WTC11 (cell line): ENCODE measurements at regions not wholly inside any gene's neighbourhood (a gene's known extent, or its start where the extent isn't known, plus 50 kb on each side); places are given as distances from the start of the nearest gene placed in this dataset.

Source experiments
- ATAC-seq: fragments of 200-7000 bp; cut with Tn5 transposase; 2 replicates; pipeline ENCODE4 v1.10.0; 2021; ENCODE audit warnings: mild to moderate bottlenecking, moderate library complexity
- CTCF ChIA-PET: fragments of 300-600 bp; sonication (Branson Sonifier 250); formaldehyde crosslinking; loops from one replicate; lab custom pipeline; 2021; ENCODE audit warnings: antibody characterized with exemption; lab: Charles Lee
- POLR2A ChIA-PET: fragments of 350-600 bp; sonication (Branson Sonifier 250); formaldehyde crosslinking; loops from one replicate; lab custom pipeline; 2021; ENCODE audit warnings: antibody characterized with exemption; lab: Charles Lee
- DNase-seq: peaks from one replicate; pipeline ENCODE4 v3.0.0; 2021; ENCODE audit warnings: low spot score
- H3K27ac Mint-ChIP-seq: 2 replicates; pipeline ENCODE4 v1.8.0; 2021; ENCODE audit warnings: mixed read lengths
- H3K27me3 Mint-ChIP-seq: 2 replicates; pipeline ENCODE4 v1.8.0; 2021; ENCODE audit warnings: low read depth, mild to moderate bottlenecking, moderate library complexity, mixed read lengths
- H3K36me3 Mint-ChIP-seq: 2 replicates; pipeline ENCODE4 v1.8.0; 2021; ENCODE audit warnings: mixed read lengths
- H3K4me1 Mint-ChIP-seq: 2 replicates; pipeline ENCODE4 v1.8.0; 2022; ENCODE audit warnings: mixed read lengths
- H3K4me3 Mint-ChIP-seq: 2 replicates; pipeline ENCODE4 v1.8.0; 2021; ENCODE audit warnings: mild to moderate bottlenecking, moderate library complexity, mixed read lengths
- H3K9me3 Mint-ChIP-seq: 2 replicates; pipeline ENCODE4 v1.8.0; 2021; ENCODE audit warnings: mixed read lengths
- AR ChIP-seq: fragments of 250-450 bp; sonication (Bioruptor Pico); IDR thresholded peaks from 2 replicates; pipeline ENCODE4 v1.9.0; 2021; ENCODE audit warnings: mild to moderate bottlenecking
- ATF1 ChIP-seq: sonication (generic); formaldehyde crosslinking; IDR thresholded peaks from 2 replicates; pipeline ENCODE4 v1.8.1; 2023; ENCODE audit warnings: mild to moderate bottlenecking, moderate library complexity, missing genetic modification reagents
- CREM ChIP-seq: sonication (generic); formaldehyde crosslinking; IDR thresholded peaks from 2 replicates; pipeline ENCODE4 v1.8.1; 2022; ENCODE audit warnings: mild to moderate bottlenecking, missing genetic modification reagents, moderate library complexity
- CTCF ChIP-seq: fragments of 200-600 bp; IDR thresholded peaks from 2 replicates; pipeline ENCODE4 v1.8.0; 2022; ENCODE audit warnings: antibody characterized with exemption
- FOXJ3 ChIP-seq: sonication (generic); formaldehyde crosslinking; IDR thresholded peaks from 2 replicates; pipeline ENCODE4 v1.9.0; 2021; ENCODE audit warnings: missing genetic modification reagents, mild to moderate bottlenecking, borderline replicate concordance
- FOXP1 ChIP-seq: sonication (generic); formaldehyde crosslinking; IDR thresholded peaks from 2 replicates; pipeline ENCODE4 v1.8.0; 2022; ENCODE audit warnings: missing genetic modification reagents, mild to moderate bottlenecking, moderate library complexity, borderline replicate concordance
- GABPB1 ChIP-seq: sonication (generic); formaldehyde crosslinking; IDR thresholded peaks from 2 replicates; pipeline ENCODE4 v1.8.1; 2023; ENCODE audit warnings: mild to moderate bottlenecking, missing genetic modification reagents
- GRHL2 ChIP-seq: fragments of 250-450 bp; sonication (Bioruptor Pico); IDR thresholded peaks from 2 replicates; pipeline ENCODE4 v1.8.0; 2022; ENCODE audit warnings: mild to moderate bottlenecking, moderate library complexity; ENCODE audit not compliant: insufficient replicate concordance, severe bottlenecking
- GTF2I ChIP-seq: fragments of 250-450 bp; sonication (Bioruptor Pico); conservative IDR thresholded peaks from 2 replicates; pipeline ENCODE4 v1.4.0; 2021; ENCODE audit warnings: mild to moderate bottlenecking
- IRF1 ChIP-seq: sonication (generic); formaldehyde crosslinking; IDR thresholded peaks from 2 replicates; pipeline ENCODE4 v1.8.0; 2023; ENCODE audit warnings: missing genetic modification reagents
- MXD4 ChIP-seq: fragments of 250-450 bp; sonication (Bioruptor Pico); IDR thresholded peaks from 2 replicates; pipeline ENCODE4 v1.8.0; 2021; ENCODE audit warnings: mild to moderate bottlenecking, moderate library complexity, borderline replicate concordance
- NFE2L1 ChIP-seq: sonication (generic); formaldehyde crosslinking; IDR thresholded peaks from 2 replicates; pipeline ENCODE4 v1.8.1; 2023; ENCODE audit warnings: missing genetic modification reagents
- NR2C2 ChIP-seq: sonication (generic); formaldehyde crosslinking; IDR thresholded peaks from 2 replicates; pipeline ENCODE4 v1.8.0; 2022; ENCODE audit warnings: mild to moderate bottlenecking, missing genetic modification reagents
- PREB ChIP-seq: sonication (generic); formaldehyde crosslinking; IDR thresholded peaks from 2 replicates; pipeline ENCODE4 v1.8.1; 2022; ENCODE audit warnings: mild to moderate bottlenecking, missing genetic modification reagents, moderate library complexity, borderline replicate concordance
- ZNF138 ChIP-seq: sonication (generic); formaldehyde crosslinking; conservative IDR thresholded peaks from 2 replicates; pipeline ENCODE4 v1.8.1; 2022; ENCODE audit warnings: mild to moderate bottlenecking, moderate library complexity, missing genetic modification reagents
- ZNF219 ChIP-seq: sonication (generic); formaldehyde crosslinking; IDR thresholded peaks from 2 replicates; pipeline ENCODE4 v1.8.0; 2023; ENCODE audit warnings: missing genetic modification reagents, mild to moderate bottlenecking, borderline replicate concordance
- ZNF232 ChIP-seq: sonication (generic); formaldehyde crosslinking; IDR thresholded peaks from 2 replicates; pipeline ENCODE4 v1.8.0; 2022; ENCODE audit warnings: mild to moderate bottlenecking, missing genetic modification reagents
- ZNF281 ChIP-seq: sonication (generic); formaldehyde crosslinking; IDR thresholded peaks from 2 replicates; pipeline ENCODE4 v1.8.0; 2023; ENCODE audit warnings: mild to moderate bottlenecking, missing genetic modification reagents
- ZNF512 ChIP-seq: sonication (generic); formaldehyde crosslinking; IDR thresholded peaks from 2 replicates; pipeline ENCODE4 v1.8.1; 2022; ENCODE audit warnings: missing genetic modification reagents, borderline replicate concordance
- ZNF671 ChIP-seq: fragments of 250-450 bp; sonication (Bioruptor Pico); IDR thresholded peaks from 2 replicates; pipeline ENCODE4 v1.8.0; 2021; ENCODE audit warnings: mild to moderate bottlenecking

GRCh38 chr5:54384356-54384933 lies 71.1 kb upstream of the HSPB3 start (continued):
- no peak for TF ChIP-seq PREB (CRISPR knock-in tag)

- Mint-ChIP-seq H3K9me3 (peaks cover 20% of the 10 kb centered on the region), H3K36me3 (peaks cover 13% of the 10 kb centered on the region), H3K27ac (no peak overlapping the region), H3K27me3 (no peaks in the 10 kb centered on the region), H3K4me1 (peaks cover 6% of the 10 kb centered on the region; the same call in 1 of the 2 replicates), H3K4me3 (no peak overlapping the region)
- DNase-seq (no peak), ATAC-seq (no peak)
- ChIA-PET CTCF (no interaction called here), POLR2A (no interaction called here)
- TF ChIP-seq FOXJ3 (CRISPR knock-in tag) (no peak), FOXP1 (CRISPR knock-in tag) (no peak), ZNF219 (no peak), ZNF671 (CRISPR knock-in tag) (no peak), ATF1 (CRISPR knock-in tag) (no peak), IRF1 (no peak)
These were observed 71.6 kb upstream of the HSPB3 start for GRCh38 chr5:54383941-54384340.

GRCh38 chr5:54383225-54383901 lies 72.1 kb upstream of the HSPB3 start:
- H3K27me3 Mint-ChIP-seq: no peaks in the 10 kb centered on the region
- H3K4me3 Mint-ChIP-seq: no peak overlapping the region
- ChIA-PET CTCF (no interaction called here), POLR2A (no interaction called here)
- H3K9me3 Mint-ChIP-seq: peaks cover 26% of the 10 kb centered on the region
- H3K27ac Mint-ChIP-seq: no peak overlapping the region
- ATAC-seq: no peak
- no peak for TF ChIP-seq PREB (CRISPR knock-in tag)
- no peak for TF ChIP-seq MXD4 (CRISPR knock-in tag)
- no peak for TF ChIP-seq CREM (CRISPR knock-in tag)
- no peak for TF ChIP-seq NFE2L1 (CRISPR knock-in tag)
- no peak for TF ChIP-seq GRHL2 (CRISPR knock-in tag)
- TF ChIP-seq ZNF281: no peak
- TF ChIP-seq GTF2I (CRISPR knock-in tag): no peak
- no peak for TF ChIP-seq ZNF512 (CRISPR knock-in tag)
- TF ChIP-seq AR (CRISPR knock-in tag): no peak
- TF ChIP-seq CTCF: no peak
- TF ChIP-seq ZNF232 (CRISPR knock-in tag): no peak
- no peak for TF ChIP-seq ZNF138 (CRISPR knock-in tag)
- TF ChIP-seq GABPB1: no peak
- TF ChIP-seq NR2C2 (CRISPR knock-in tag): no peak
- H3K4me1 Mint-ChIP-seq: peaks cover 6% of the 10 kb centered on the region; the same call in 1 of the 2 replicates
- DNase-seq: no peak
- H3K36me3 Mint-ChIP-seq: peaks cover 13% of the 10 kb centered on the region
